Skin of body (tissue), 1 donor: ENCODE measurements at regions not wholly inside any gene's neighbourhood (a gene's known extent, or its start where the extent isn't known, plus 50 kb on each side); places are given as distances from the start of the nearest gene placed in this dataset.
A peak's percentile ranks its signal among the peaks of the same experiment; 100 is the strongest.
"Not testable (repeated sequence)": the region's sequence is repeated elsewhere in the genome, so short reads cannot be mapped to it uniquely, and the experiment has no call there.

Experiments used
- DNase-seq: peaks from one replicate; lab custom pipeline; 2025; lab: John Stamatoyannopoulos, UW

- DNase-seq: no peak
Observed at GRCh38 chr5:92568522-92568921, 1012.5 kb downstream of the NR2F1-AS1 start.

DNA sequence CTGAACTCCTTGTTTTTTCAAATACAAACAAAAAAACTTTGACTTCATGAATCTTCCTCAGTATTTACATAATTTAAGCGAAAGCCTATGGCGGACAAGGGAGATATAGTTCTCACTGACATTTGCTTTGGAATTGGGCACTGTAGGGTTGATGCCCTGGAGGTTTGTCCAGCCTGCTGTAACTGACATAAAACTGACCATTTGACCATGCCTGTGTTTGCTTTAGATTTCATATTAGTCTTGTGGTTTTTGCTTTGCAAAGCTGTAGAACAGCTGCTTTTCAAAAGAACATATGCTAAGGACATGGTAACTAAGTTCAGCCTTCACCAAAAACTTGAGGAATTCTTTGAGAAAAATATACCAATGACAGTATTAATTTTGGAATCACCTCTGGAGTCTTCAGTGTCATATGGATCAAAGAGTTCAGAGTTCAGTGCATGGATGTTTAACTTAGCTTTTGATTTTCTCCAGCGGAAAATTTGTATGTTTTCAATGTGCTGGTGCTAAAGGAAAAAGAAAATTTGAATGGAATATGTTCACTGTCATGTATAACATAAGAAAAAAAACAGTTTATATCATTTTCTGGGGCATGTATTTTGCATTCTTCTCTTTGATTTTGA, 1013.1 kb downstream of the NR2F1-AS1 start:
- no peak for DNase-seq

DNA sequence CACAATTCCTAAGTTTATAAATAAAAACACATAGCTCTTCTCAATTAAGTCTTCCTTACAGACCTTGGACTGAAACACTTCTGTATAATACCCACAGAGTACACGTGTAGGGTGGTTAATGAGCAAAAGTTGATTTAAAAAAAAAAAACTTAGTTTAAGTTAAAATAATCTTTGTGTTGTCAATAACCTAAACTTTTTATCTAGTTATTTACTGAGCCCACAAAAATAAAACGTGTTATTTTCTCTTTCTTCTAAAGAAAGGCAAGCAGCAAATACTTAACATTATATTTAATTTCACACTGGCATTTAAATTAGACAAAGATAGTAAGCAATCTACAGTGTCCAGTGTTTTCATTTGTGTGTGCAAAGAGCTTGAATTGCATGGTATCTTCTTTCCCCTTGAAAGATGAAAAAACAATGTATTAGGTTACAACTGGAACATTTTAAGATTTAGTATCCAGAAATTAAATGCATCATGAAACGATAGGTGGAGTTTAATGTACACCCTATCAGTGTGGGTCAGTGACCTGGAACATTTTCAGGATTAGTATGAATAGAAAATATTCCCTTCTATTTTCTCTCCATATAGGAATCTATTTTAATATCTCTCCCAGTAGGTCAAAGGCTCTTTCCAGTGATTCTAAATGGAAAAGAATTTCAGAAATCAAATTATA, 1014.8 kb downstream of the NR2F1-AS1 start:
- no peak for DNase-seq

GRCh38 chr5:92565673-92566072, 1015.3 kb downstream of the NR2F1-AS1 start:
- no peak for DNase-seq

GRCh38 chr5:92562065-92562464, 1019.0 kb downstream of the NR2F1-AS1 start:
- DNase-seq: no peak

GRCh38 chr5:92561411-92561959, 1019.5 kb downstream of the NR2F1-AS1 start:
- DNase-seq: no peak

- DNase-seq: peak; percentile 51
Observed at GRCh38 chr5:92560698-92561401, 1020.2 kb downstream of the NR2F1-AS1 start.

DNA sequence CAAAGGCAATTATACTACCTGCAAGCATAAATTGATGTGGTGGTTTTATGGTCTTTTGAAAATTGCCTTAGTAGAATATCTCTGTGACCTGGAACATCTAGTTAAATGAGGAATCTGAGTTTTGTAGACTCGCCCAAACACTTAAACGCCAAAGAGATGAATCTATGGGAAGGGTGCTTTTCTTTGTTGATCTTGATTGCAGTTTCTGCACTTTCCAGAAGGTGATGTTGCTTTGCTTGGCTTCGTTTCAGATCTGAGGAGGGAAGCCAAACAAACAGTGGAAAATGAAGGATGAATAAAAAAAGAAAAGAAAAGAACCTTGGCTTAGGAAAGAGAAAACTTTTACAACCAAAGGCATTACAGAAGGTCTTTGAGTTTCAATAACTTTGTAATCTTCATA, 1021.2 kb downstream of the NR2F1-AS1 start:
- no peak for DNase-seq

- no peak for DNase-seq
Observed at GRCh38 chr5:92559331-92559730, 1021.7 kb downstream of the NR2F1-AS1 start.

DNA sequence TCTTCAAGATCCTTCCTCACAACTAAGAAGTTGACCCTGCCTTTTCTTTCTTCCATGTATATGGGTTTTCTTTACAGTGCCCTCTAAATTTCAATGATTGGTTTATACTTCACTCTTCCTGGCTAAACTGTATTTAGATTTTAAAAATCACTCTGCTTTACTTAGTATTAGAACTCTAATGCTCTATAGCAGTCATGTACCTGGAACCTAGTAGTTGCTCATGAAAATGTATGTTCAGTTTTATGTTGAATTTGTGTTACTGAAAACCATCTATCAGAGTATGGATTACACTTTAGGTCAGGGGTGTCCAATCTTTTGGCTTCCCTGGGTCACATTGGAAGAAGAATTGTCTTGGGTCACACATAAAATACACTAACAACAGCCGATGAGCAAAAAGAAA, 1024.3 kb downstream of the NR2F1-AS1 start:
- no peak for DNase-seq

GRCh38 chr5:92554447-92555085, 1026.5 kb downstream of the NR2F1-AS1 start:
- no peak for DNase-seq

GRCh38 chr5:92553326-92553725, 1027.7 kb downstream of the NR2F1-AS1 start:
- DNase-seq: no peak

DNA sequence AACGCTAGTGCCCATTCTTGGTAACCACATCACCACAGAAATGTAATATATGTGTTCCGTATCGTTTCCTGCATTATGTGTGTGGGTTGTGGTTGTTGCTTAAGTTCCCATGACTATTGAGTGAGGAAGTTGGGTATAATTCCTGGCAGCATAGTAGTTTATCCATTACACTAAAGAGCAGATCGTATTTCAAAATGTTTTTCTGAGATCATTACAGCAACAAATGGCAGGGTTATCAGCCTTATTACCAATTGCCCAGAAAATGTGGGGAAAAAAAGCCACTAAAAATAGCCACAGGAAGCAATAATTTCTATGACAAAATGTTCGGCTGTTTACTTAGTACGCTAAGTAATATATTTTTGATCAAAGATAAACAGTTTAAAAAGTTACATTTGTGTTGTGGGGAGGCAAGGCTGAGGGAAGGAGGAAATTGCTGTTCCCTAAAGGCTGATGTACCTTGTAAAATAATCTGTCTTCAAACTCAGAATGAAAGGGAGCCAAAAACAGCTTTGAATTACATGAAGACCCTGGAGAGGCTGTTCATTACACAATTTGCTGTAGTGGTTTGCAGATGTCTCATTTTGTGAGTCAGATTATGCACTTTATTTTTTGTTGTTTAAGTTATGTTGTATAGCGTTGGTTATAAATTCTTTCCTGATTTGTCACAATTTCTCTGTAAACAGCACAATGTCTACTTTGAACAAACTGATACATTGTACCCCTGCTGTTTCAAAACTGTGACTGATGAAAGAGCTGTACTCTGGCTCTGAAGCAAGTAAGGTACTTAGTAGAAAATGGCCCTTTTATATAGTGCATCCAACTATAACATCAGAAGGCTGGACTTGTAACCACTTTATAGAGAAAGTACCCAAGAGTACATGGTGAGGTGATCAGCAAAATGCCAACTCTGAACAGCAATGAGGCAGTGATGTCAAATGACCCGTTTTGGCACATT, 1028.5 kb downstream of the NR2F1-AS1 start:
- DNase-seq: peak; percentile 81

DNA sequence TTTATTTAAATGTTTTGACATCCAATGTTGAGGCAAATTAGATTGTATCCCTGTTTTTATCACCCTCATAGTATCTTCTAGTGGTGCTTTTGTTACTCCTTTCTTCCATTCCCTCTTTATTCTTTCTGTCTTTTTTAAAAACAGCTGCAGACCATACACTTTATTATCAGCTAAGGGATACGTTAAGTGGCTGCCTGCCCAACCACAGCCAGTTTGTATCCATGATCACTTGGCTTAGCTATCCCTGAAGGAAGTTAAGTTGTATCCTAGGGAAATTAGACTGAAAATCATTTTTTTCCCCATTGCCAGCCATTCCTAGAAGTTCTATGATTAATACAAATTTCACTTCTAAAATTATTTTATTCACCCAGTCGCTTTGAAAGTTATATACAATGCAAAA, 1032.7 kb downstream of the NR2F1-AS1 start:
- DNase-seq: no peak

DNA sequence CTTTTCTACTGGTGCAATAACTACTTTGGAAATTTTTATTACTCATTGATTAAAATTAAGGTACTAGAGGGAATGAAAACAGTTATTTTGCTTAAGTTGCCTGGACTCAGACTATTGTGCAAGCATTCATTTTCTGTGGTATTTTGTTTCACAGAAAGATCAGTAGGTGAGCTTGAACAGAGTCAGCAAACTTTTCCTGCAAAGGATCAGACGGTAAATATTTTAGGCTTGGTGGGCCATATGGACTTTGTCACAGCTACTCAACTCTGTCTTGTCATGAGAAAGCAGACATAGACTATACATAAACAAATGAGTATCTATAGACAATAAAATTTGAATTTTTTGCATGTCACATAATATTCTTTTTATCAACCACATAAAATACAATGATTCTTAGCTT, 1036.4 kb downstream of the NR2F1-AS1 start:
- DNase-seq: no peak

- DNase-seq: no peak
Observed at GRCh38 chr5:92544036-92544435, 1037.0 kb downstream of the NR2F1-AS1 start.

DNA sequence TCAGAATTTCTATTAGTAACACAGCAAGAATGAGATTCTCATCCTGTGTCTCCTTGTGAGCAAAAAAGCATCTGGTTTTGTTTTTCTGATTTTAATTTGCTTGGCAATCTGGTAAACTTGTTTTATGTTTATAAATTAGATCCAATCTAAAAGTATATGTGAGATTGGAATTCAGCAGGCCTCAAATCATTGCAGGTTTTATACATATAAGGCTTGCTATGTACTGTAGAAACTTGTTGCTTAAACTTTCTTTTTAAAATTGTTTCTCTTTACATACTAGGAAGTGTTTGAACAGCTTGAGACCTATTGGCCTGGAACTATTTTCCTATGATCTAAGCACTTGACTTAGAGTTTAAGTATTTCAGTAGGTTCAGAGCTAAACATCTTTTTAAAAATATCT, 1037.8 kb downstream of the NR2F1-AS1 start:
- DNase-seq: no peak

DNA sequence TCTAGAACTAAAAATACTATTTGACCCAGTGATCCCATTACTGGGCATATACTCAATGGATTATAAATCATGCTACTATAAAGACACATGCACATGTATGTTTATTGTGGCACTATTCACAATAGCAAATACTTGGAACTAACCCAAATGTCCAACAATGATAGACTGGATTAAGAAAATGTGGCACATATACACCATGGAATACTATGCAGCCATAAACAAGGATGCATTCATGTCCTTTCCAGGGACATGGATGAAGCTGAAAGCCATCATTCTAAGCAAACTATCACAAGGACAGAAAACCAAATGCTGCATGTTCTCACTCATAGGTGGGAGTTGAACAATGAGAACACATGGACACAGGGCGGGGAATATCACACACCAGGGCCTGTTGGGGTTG, 1039.0 kb downstream of the NR2F1-AS1 start:
- DNase-seq: not testable (repeated sequence)

DNA sequence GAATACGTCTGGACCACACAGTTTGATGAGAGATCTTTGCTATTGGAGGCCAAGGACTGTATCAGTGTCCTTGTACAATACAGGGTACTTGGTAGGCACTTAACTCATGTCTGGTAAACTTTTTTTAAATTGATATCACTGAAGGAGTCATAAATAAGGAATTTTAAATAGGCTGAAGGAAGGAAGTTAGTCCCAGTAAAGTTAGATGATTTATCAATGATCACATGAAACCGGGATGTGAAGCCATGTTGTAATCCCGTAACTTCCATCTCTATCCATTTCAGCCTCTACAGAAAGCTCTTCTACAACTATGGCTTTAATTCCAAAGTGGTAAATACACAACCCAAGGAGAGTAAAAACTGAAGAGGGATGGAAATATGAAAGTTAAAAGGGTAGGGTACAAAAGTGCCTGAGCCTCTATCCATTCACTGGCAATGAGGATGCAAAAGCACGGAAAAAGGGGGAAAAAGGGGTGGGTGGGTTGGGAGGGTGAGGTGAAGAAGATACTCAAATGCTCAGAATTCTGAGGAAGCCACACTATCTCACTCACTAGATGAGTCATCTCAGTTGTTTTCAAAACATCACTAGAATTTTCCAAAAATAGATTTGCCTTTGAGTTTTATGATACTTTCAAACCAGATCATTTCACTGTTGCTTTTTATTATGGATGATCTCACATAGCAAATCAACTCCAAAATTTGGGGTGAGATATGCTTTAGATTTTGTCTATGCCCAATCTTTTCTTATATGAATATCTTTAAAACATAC, 1053.5 kb downstream of the NR2F1-AS1 start:
- DNase-seq: no peak

- no peak for DNase-seq
Observed at GRCh38 chr5:92525131-92525530, 1055.9 kb downstream of the NR2F1-AS1 start.
